ENCODE measurements at regions not wholly inside any gene's neighbourhood (a gene's known extent, or its start where the extent isn't known, plus 50 kb on each side); places are given as distances from the start of the nearest gene placed in this dataset.

GRCh38 chr13:70630247-70630646 is 522.0 kb upstream of the KLHL1 start:
- TF ChIP-seq, protein P1, sequence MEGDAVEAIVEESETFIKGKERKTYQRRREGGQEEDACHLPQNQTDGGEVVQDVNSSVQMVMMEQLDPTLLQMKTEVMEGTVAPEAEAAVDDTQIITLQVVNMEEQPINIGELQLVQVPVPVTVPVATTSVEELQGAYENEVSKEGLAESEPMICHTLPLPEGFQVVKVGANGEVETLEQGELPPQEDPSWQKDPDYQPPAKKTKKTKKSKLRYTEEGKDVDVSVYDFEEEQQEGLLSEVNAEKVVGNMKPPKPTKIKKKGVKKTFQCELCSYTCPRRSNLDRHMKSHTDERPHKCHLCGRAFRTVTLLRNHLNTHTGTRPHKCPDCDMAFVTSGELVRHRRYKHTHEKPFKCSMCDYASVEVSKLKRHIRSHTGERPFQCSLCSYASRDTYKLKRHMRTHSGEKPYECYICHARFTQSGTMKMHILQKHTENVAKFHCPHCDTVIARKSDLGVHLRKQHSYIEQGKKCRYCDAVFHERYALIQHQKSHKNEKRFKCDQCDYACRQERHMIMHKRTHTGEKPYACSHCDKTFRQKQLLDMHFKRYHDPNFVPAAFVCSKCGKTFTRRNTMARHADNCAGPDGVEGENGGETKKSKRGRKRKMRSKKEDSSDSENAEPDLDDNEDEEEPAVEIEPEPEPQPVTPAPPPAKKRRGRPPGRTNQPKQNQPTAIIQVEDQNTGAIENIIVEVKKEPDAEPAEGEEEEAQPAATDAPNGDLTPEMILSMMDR (IDR thresholded peaks at IDR 0.05; ENCODE audit: partially characterized antibody, unreplicated experiment) = no peak
- Mint-ChIP-seq H3K9me3 (ENCODE audit: unreplicated experiment) (no peaks in the 10 kb centered on the region), H3K36me3 (ENCODE audit: unreplicated experiment) (peaks cover 4% of the 10 kb centered on the region), H3K27ac (ENCODE audit: unreplicated experiment) (no peak overlapping the region), H3K4me1 (ENCODE audit: low read depth, unreplicated experiment) (no peaks in the 10 kb centered on the region), H3K27me3 (ENCODE audit: unreplicated experiment) (no peaks in the 10 kb centered on the region), H3K4me3 (ENCODE audit: unreplicated experiment) (no peak overlapping the region)
- no peak for DNase-seq

GRCh38 chr13:70623239-70623638 is 515.0 kb upstream of the KLHL1 start:
- no peak overlapping the region for H3K4me3 Mint-ChIP-seq (ENCODE audit: unreplicated experiment)
- no peak overlapping the region for H3K27ac Mint-ChIP-seq (ENCODE audit: unreplicated experiment)
- H3K4me1 Mint-ChIP-seq (ENCODE audit: low read depth, unreplicated experiment) = peaks cover 10% of the 10 kb centered on the region
- H3K27me3 Mint-ChIP-seq (ENCODE audit: unreplicated experiment) = no peaks in the 10 kb centered on the region
- TF ChIP-seq, protein P1 (IDR thresholded peaks at IDR 0.05; ENCODE audit: partially characterized antibody, unreplicated experiment) = peak; percentile 64
- H3K36me3 Mint-ChIP-seq (ENCODE audit: unreplicated experiment) = peaks cover 4% of the 10 kb centered on the region
- no peak for DNase-seq
- H3K9me3 Mint-ChIP-seq (ENCODE audit: unreplicated experiment) = no peaks in the 10 kb centered on the region

DNA sequence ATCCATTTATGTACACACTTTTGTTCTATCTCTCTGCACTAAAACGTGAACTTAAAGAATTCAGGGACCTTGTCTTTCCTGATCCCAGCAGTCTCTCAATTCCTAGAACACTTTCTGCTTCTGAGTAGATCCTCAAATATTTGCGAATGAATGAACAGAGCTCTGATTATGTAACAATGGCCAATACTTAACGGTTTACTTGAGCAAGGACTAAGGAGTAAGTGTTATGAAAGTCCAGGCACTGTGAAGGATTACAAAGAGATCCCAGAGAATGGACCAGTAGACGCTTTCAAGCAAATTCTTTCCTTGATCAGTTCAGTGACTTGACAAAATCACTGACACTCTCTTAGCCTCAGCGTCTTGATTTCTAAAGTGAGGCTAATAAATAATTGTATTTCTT is 514.5 kb upstream of the KLHL1 start:
- Mint-ChIP-seq H3K4me1 (ENCODE audit: low read depth, unreplicated experiment) (peaks cover 10% of the 10 kb centered on the region), H3K9me3 (ENCODE audit: unreplicated experiment) (no peaks in the 10 kb centered on the region), H3K27me3 (ENCODE audit: unreplicated experiment) (no peaks in the 10 kb centered on the region), H3K4me3 (ENCODE audit: unreplicated experiment) (no peak overlapping the region), H3K27ac (ENCODE audit: unreplicated experiment) (no peak overlapping the region), H3K36me3 (ENCODE audit: unreplicated experiment) (peaks cover 4% of the 10 kb centered on the region)
- DNase-seq = no peak
- TF ChIP-seq, protein P1 (IDR thresholded peaks at IDR 0.05; ENCODE audit: partially characterized antibody, unreplicated experiment) = no peak

GRCh38 chr13:70619936-70620335 is 511.7 kb upstream of the KLHL1 start:
- Mint-ChIP-seq H3K4me1 (ENCODE audit: low read depth, unreplicated experiment) (peaks cover 19% of the 10 kb centered on the region), H3K27me3 (ENCODE audit: unreplicated experiment) (no peaks in the 10 kb centered on the region), H3K4me3 (ENCODE audit: unreplicated experiment) (no peak overlapping the region), H3K9me3 (ENCODE audit: unreplicated experiment) (no peaks in the 10 kb centered on the region), H3K36me3 (ENCODE audit: unreplicated experiment) (no peaks in the 10 kb centered on the region), H3K27ac (ENCODE audit: unreplicated experiment) (no peak overlapping the region)
- no peak for DNase-seq
- TF ChIP-seq, protein P1 (IDR thresholded peaks at IDR 0.05; ENCODE audit: partially characterized antibody, unreplicated experiment) = no peak

- no peak overlapping the region for H3K27ac Mint-ChIP-seq (ENCODE audit: unreplicated experiment)
- DNase-seq = no peak
- peaks cover 3% of the 10 kb centered on the region for H3K9me3 Mint-ChIP-seq (ENCODE audit: unreplicated experiment)
- no peak overlapping the region for H3K4me3 Mint-ChIP-seq (ENCODE audit: unreplicated experiment)
- TF ChIP-seq, protein P1 (IDR thresholded peaks at IDR 0.05; ENCODE audit: partially characterized antibody, unreplicated experiment) = no peak
- H3K27me3 Mint-ChIP-seq (ENCODE audit: unreplicated experiment) = peaks cover under 1% of the 10 kb centered on the region
- H3K36me3 Mint-ChIP-seq (ENCODE audit: unreplicated experiment) = no peaks in the 10 kb centered on the region
- H3K4me1 Mint-ChIP-seq (ENCODE audit: low read depth, unreplicated experiment) = peaks cover 31% of the 10 kb centered on the region
Observed at GRCh38 chr13:70616847-70617246, 508.6 kb upstream of the KLHL1 start.
